22Rv1 (cell line): ENCODE measurements at regions not wholly inside any gene's neighbourhood (a gene's known extent, or its start where the extent isn't known, plus 50 kb on each side); places are given as distances from the start of the nearest gene placed in this dataset.

Source experiments
- H3K27ac ChIP-seq: fragments of 450-650 bp; 2 replicates; pipeline ENCODE4 v1.5.1; 2017
- CTCF ChIP-seq: fragments of 450-650 bp; IDR thresholded peaks from 2 replicates; pipeline ENCODE4 v1.5.1; 2017; ENCODE audit warnings: mild to moderate bottlenecking
- ZFX ChIP-seq: fragments of 450-650 bp; IDR thresholded peaks from 2 replicates; pipeline ENCODE4 v1.6.1; 2017; ENCODE audit warnings: antibody characterized with exemption, borderline replicate concordance

GRCh38 chr3:118036215-118036614, 998.4 kb downstream of the IGSF11 start:
- H3K27ac ChIP-seq, result no peak overlapping the region
- TF ChIP-seq ZFX, result no peak
- no peak for TF ChIP-seq CTCF

- H3K27ac ChIP-seq, result no peak overlapping the region
- TF ChIP-seq ZFX (no peak), CTCF (no peak)
Observed at GRCh38 chr3:118055381-118055780, 979.3 kb downstream of the IGSF11 start.

DNA sequence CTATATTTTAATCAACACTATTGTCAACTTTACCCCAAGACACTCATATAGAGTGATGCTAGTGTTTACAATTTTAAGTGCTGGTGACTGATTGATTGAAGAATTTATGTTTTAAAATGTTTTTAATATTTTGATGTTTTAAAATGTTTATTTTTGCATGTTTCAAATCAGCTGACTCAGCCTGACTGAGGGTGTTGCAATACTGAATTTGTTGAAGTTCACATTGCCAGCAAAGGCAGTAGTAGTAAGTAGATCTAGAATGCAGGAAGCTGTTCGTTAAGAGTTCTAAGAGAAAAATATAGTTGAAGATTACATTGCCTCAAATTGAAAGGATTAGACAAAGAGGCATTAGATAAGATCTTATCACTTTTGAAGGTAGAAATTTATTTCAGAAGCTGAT, 977.6 kb downstream of the IGSF11 start:
- no peak for TF ChIP-seq CTCF
- no peak for TF ChIP-seq ZFX
- H3K27ac ChIP-seq, result no peak overlapping the region

DNA sequence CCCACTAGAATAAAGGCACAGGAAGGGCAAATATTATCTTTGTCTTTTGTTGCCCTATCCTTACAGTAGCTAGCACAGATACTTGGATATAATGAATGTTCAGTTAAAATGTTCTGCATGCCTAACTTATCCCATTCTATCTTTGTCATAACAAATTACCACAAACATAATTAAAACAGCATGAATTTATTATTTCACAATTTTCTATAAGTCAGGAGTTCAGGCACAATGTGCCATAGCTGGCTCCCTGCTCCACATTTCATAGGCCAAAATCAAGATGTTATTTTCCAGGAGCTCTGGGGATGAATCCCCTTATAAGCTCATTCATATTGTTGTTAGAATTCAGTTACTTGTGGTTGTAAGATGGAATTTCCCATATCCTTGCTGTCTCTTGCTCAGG, 975.5 kb downstream of the IGSF11 start:
- no peak for TF ChIP-seq CTCF
- TF ChIP-seq ZFX, result no peak

GRCh38 chr3:118067439-118067838, 967.2 kb downstream of the IGSF11 start:
- H3K27ac ChIP-seq, result no peak overlapping the region
- TF ChIP-seq CTCF, result no peak
- no peak for TF ChIP-seq ZFX

More for the DNA sequence above, 975.5 kb downstream of the IGSF11 start:
- H3K27ac ChIP-seq, result no peak overlapping the region

- no peak overlapping the region for H3K27ac ChIP-seq
- no peak for TF ChIP-seq ZFX
- no peak for TF ChIP-seq CTCF
Observed at GRCh38 chr3:118075873-118076272, 958.8 kb downstream of the IGSF11 start.

GRCh38 chr3:118077332-118077731, 957.3 kb downstream of the IGSF11 start:
- TF ChIP-seq CTCF (no peak), ZFX (no peak)
- H3K27ac ChIP-seq, result no peak overlapping the region
